CD14-positive monocyte (primary cell): ENCODE measurements at regions not wholly inside any gene's neighbourhood (a gene's known extent, or its start where the extent isn't known, plus 50 kb on each side); places are given as distances from the start of the nearest gene placed in this dataset.

ENCODE experiments used
- DNase-seq, 3 donors: peaks; one replicate each; pipeline ENCODE4 v3.0.0-alpha.2; 2011 to 2022
- H2AFZ ChIP-seq: 2 replicates; pipeline ENCODE4 v1.6.0; 2012; ENCODE audit warnings: mild to moderate bottlenecking, low read depth, low read length, inconsistent platforms; ENCODE audit not compliant: insufficient read depth, poor library complexity, severe bottlenecking
- H3K27ac ChIP-seq, 2 donors: 1 replicate in 1 of 2; 2 replicates in 1 of 2; pipeline ENCODE4 v1.5.1; 2012 to 2013; ENCODE audit warnings: low read length in 2 of 2, control low read depth in 1 of 2, inconsistent platforms in 1 of 2, low read depth in 1 of 2, mild to moderate bottlenecking in 1 of 2
- H3K27me3 ChIP-seq, 2 donors: one replicate each; pipeline versions ENCODE4 v1.6.0 to v1.6.1; 2011 to 2013; ENCODE audit warnings: low read length in 2 of 2; ENCODE audit not compliant: control insufficient read depth in 2 of 2, insufficient read depth in 2 of 2
- H3K36me3 ChIP-seq, 2 donors: replicated peaks in 1 of 2; 1 replicate in 1 of 2; 2 replicates in 1 of 2; pipeline versions ENCODE4 v1.5.1 to v1.6.1; 2012 to 2013; ENCODE audit warnings: low read length in 2 of 2, control low read depth in 1 of 2, inconsistent platforms in 1 of 2, mild to moderate bottlenecking in 1 of 2; ENCODE audit not compliant: insufficient read depth in 2 of 2, control insufficient read depth in 1 of 2
- H3K4me1 ChIP-seq, 2 donors: 1 replicate in 1 of 2; 2 replicates in 1 of 2; pipeline versions ENCODE4 v1.5.1 to v1.6.1; 2012 to 2013; ENCODE audit warnings: low read length in 2 of 2, control low read depth in 1 of 2, inconsistent platforms in 1 of 2, mild to moderate bottlenecking in 1 of 2, moderate library complexity in 1 of 2; ENCODE audit not compliant: insufficient read depth in 2 of 2, control insufficient read depth in 1 of 2
- H3K4me2 ChIP-seq: replicated peaks from 2 replicates; pipeline ENCODE3; 2012; ENCODE audit warnings: low read length, moderate library complexity, mild to moderate bottlenecking; ENCODE audit not compliant: poor library complexity, severe bottlenecking; ENCODE audit errors: extremely low read depth
- H3K4me3 ChIP-seq, 3 experiments: fragments of 200-600 bp in 1 of 3; sonication (generic) in 1 of 3; replicated peaks in 1 of 3; 1 replicate in 2 of 3; 2 replicates in 1 of 3; pipeline ENCODE4 v1.5.1; 2011 to 2013; ENCODE audit warnings: low read length in 3 of 3, mild to moderate bottlenecking in 3 of 3, control low read depth in 2 of 3, low read depth in 2 of 3, inconsistent platforms in 1 of 3, moderate library complexity in 1 of 3
- H3K79me2 ChIP-seq: 2 replicates; pipeline ENCODE4 v1.6.0; 2012; ENCODE audit warnings: mild to moderate bottlenecking, control low read depth, inconsistent platforms, low read length, moderate library complexity; ENCODE audit not compliant: insufficient read depth
- H3K9ac ChIP-seq: 2 replicates; pipeline ENCODE4 v1.6.0; 2017; ENCODE audit warnings: low read length, mild to moderate bottlenecking; ENCODE audit not compliant: insufficient read depth, poor library complexity, severe bottlenecking
- H3K9me3 ChIP-seq, 2 donors: replicated peaks in 1 of 2; 1 replicate in 1 of 2; 2 replicates in 1 of 2; pipeline versions ENCODE4 v1.5.1 to v1.6.1; 2012 to 2013; ENCODE audit warnings: low read length in 2 of 2, control low read depth in 1 of 2; ENCODE audit not compliant: control insufficient read depth in 1 of 2, insufficient read depth in 1 of 2
- H4K20me1 ChIP-seq: 2 replicates; pipeline ENCODE4 v1.6.0; 2012; ENCODE audit warnings: mild to moderate bottlenecking, low read length, control low read depth, moderate library complexity; ENCODE audit not compliant: insufficient read depth
- H3K27ac Mint-ChIP-seq, 7 donors: one replicate each; pipeline ENCODE4 v1.8.0; 2020; ENCODE audit warnings: mild to moderate bottlenecking in 7 of 7, mixed read lengths in 7 of 7, moderate library complexity in 6 of 7, inconsistent platforms in 2 of 7
- H3K27me3 Mint-ChIP-seq, 3 donors: one replicate each; pipeline ENCODE4 v1.8.0; 2021 to 2022; ENCODE audit warnings: low read depth in 3 of 3, mild to moderate bottlenecking in 3 of 3, mixed read lengths in 3 of 3, moderate library complexity in 3 of 3, inconsistent platforms in 1 of 3
- H3K36me3 Mint-ChIP-seq, 2 donors: one replicate each; pipeline ENCODE4 v1.8.0; 2020; ENCODE audit warnings: mixed read lengths in 2 of 2, inconsistent platforms in 1 of 2, mild to moderate bottlenecking in 1 of 2
- H3K4me1 Mint-ChIP-seq: one replicate; pipeline ENCODE4 v1.8.0; 2020; ENCODE audit warnings: mild to moderate bottlenecking, mixed read lengths
- H3K4me3 Mint-ChIP-seq, 2 donors: one replicate each; pipeline ENCODE4 v1.8.0; 2020; ENCODE audit warnings: mild to moderate bottlenecking in 2 of 2, mixed read lengths in 2 of 2, moderate library complexity in 1 of 2
- H3K9me3 Mint-ChIP-seq, 7 donors: one replicate each; pipeline ENCODE4 v1.8.0; 2020 to 2022; ENCODE audit warnings: mixed read lengths in 7 of 7, mild to moderate bottlenecking in 6 of 7, moderate library complexity in 6 of 7, inconsistent platforms in 2 of 7
- CTCF ChIP-seq: fragments of 200-600 bp; IDR thresholded peaks from one replicate; pipeline ENCODE4 v1.8.0; 2022; ENCODE audit warnings: antibody characterized with exemption, mild to moderate bottlenecking
- WGBS: methylation state at CpG from one replicate; pipeline ENCODE4 v1.1.5; 2013; ENCODE audit warnings: missing lambda C conversion rate; ENCODE audit not compliant: insufficient coverage; 5-methylcytosine and 5-hydroxymethylcytosine counted together
- intact Hi-C, 2 donors: fragments of 100-400 bp; cut with micrococcal nuclease; formaldehyde crosslinking; loops; one replicate each; pipeline versions ENCODE4 v1.15.0 to v1.15.1; 2023

GRCh38 chr16:59658572-59658971, 924.5 kb upstream of the GOT2 start:
- Mint-ChIP-seq H3K4me1 (no peaks in the 10 kb centered on the region), H3K27ac (no peak overlapping the region), H3K27me3 (peaks cover 0 to 1% (median 0%) of the 10 kb centered on the region in 3 donors), H3K4me3 (no peak overlapping the region), H3K9me3 (peaks cover 0 to 4% (median 2%) of the 10 kb centered on the region in 7 donors), H3K36me3 (no peaks in the 10 kb centered on the region)
- Histone ChIP-seq H2AFZ (no peak overlapping the region), H3K9me3 (no peaks in the 10 kb centered on the region), H3K27me3 (no peaks in the 10 kb centered on the region), H3K36me3 (no peaks in the 10 kb centered on the region), H3K4me2 (no peak overlapping the region), H3K9ac (no peak overlapping the region), H3K4me3 (no peak overlapping the region), H3K4me1 (no peaks in the 10 kb centered on the region), H3K27ac (no peak overlapping the region), H4K20me1 (no peaks in the 10 kb centered on the region), H3K79me2 (no peaks in the 10 kb centered on the region)
- intact Hi-C loops: no loop called here
- no CpG with 5 or more reads among the region's 3 CpGs for WGBS
- DNase-seq: no peak
- no peak for TF ChIP-seq CTCF

- Mint-ChIP-seq H3K9me3 (peaks cover 0 to 12% (median 4%) of the 10 kb centered on the region in 7 donors), H3K36me3 (no peaks in the 10 kb centered on the region), H3K4me3 (no peak overlapping the region), H3K4me1 (no peaks in the 10 kb centered on the region), H3K27ac (no peak overlapping the region), H3K27me3 (peaks cover 0 to 1% (median 0%) of the 10 kb centered on the region in 3 donors)
- TF ChIP-seq CTCF: no peak
- Histone ChIP-seq H3K9me3 (peaks cover 0 to 6% of the 10 kb centered on the region in 2 donors), H2AFZ (no peak overlapping the region), H3K79me2 (no peaks in the 10 kb centered on the region), H3K27me3 (no peaks in the 10 kb centered on the region), H3K36me3 (no peaks in the 10 kb centered on the region), H3K4me2 (no peak overlapping the region), H3K27ac (no peak overlapping the region), H3K4me3 (no peak overlapping the region), H3K9ac (no peak overlapping the region), H3K4me1 (no peaks in the 10 kb centered on the region), H4K20me1 (no peaks in the 10 kb centered on the region)
- intact Hi-C loops: no loop called here
- no peak for DNase-seq
- WGBS: 91% methylated on average over 1 of the region's 2 CpGs
Observed at GRCh38 chr16:59655031-59655430, 920.9 kb upstream of the GOT2 start.
